Esophagus squamous epithelium (tissue), 5 donors: ENCODE measurements at regions not wholly inside any gene's neighbourhood (a gene's known extent, or its start where the extent isn't known, plus 50 kb on each side); places are given as distances from the start of the nearest gene placed in this dataset.

Source experiments
- DNase-seq: peaks from one replicate; lab custom pipeline; 2025; lab: John Stamatoyannopoulos, UW
- H3K27ac ChIP-seq, 4 donors: fragments of 200-600 bp; sonication (generic); one replicate each; pipeline ENCODE4 v1.5.1; 2016 to 2019; ENCODE audit warnings: mild to moderate bottlenecking in 1 of 4
- H3K27me3 ChIP-seq, 4 donors: fragments of 200-600 bp; sonication (generic); 1 replicate in 3 of 4; 2 replicates in 1 of 4; pipeline versions ENCODE4 v1.5.1 to v1.6.0; 2017 to 2021; ENCODE audit warnings: antibody characterized with exemption in 1 of 4
- H3K36me3 ChIP-seq, 3 donors: fragments of 200-600 bp; sonication (generic); one replicate each; pipeline ENCODE4 v1.5.1; 2016 to 2019
- H3K4me1 ChIP-seq, 3 donors: fragments of 200-600 bp; sonication (generic); one replicate each; pipeline ENCODE4 v1.5.1; 2017 to 2019
- H3K4me3 ChIP-seq, 4 donors: fragments of 200-600 bp; sonication (generic); 1 replicate in 3 of 4; 2 replicates in 1 of 4; pipeline ENCODE4 v1.5.1; 2016 to 2019; ENCODE audit warnings: mild to moderate bottlenecking in 2 of 4, moderate library complexity in 1 of 4
- H3K9me3 ChIP-seq, 3 donors: fragments of 200-600 bp; sonication (generic); one replicate each; pipeline ENCODE4 v1.5.1; 2016 to 2019
- POLR2A ChIP-seq, 4 donors: fragments of 450-650 bp; IDR thresholded peaks; one replicate each; pipeline ENCODE4 v1.6.1; 2017; ENCODE audit warnings: antibody characterized with exemption in 4 of 4, mild to moderate bottlenecking in 4 of 4, moderate library complexity in 3 of 4
- WGBS, 2 donors: methylation state at CpG; one replicate each; pipeline ENCODE4 v1.1.5; 2018; 5-methylcytosine and 5-hydroxymethylcytosine counted together
- intact Hi-C: fragments of 100-400 bp; cut with DNase I; formaldehyde crosslinking; loops from one replicate; pipeline ENCODE4 v1.15.0; 2022
- TF ChIP-seq, protein P1 (sequence below), 6 experiments: fragments of 450-650 bp in 4 of 6; fragments of 200-600 bp in 2 of 6; sonication (generic) in 2 of 6; IDR thresholded peaks; one replicate each; pipeline ENCODE4 v1.5.1; 2016 to 2019; ENCODE audit warnings: antibody characterized with exemption in 6 of 6, mild to moderate bottlenecking in 4 of 6, moderate library complexity in 4 of 6
- donor health status: DM: yes; HTN: yes; CAD: no.

GRCh38 chr13:80134346-80134745, 206.6 kb downstream of the SPRY2 start:
- peak overlapping the region in 2 of 4 donors; percentile 40 to 59 for H3K27ac ChIP-seq
- TF ChIP-seq, protein P1, sequence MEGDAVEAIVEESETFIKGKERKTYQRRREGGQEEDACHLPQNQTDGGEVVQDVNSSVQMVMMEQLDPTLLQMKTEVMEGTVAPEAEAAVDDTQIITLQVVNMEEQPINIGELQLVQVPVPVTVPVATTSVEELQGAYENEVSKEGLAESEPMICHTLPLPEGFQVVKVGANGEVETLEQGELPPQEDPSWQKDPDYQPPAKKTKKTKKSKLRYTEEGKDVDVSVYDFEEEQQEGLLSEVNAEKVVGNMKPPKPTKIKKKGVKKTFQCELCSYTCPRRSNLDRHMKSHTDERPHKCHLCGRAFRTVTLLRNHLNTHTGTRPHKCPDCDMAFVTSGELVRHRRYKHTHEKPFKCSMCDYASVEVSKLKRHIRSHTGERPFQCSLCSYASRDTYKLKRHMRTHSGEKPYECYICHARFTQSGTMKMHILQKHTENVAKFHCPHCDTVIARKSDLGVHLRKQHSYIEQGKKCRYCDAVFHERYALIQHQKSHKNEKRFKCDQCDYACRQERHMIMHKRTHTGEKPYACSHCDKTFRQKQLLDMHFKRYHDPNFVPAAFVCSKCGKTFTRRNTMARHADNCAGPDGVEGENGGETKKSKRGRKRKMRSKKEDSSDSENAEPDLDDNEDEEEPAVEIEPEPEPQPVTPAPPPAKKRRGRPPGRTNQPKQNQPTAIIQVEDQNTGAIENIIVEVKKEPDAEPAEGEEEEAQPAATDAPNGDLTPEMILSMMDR (IDR thresholded peaks at IDR 0.05): no peak
- no peak for TF ChIP-seq POLR2A (IDR thresholded peaks at IDR 0.05)
- H3K27me3 ChIP-seq: no peaks in the 10 kb centered on the region
- no peak overlapping the region for H3K4me3 ChIP-seq
- peaks cover 0 to 20% (median 0%) of the 10 kb centered on the region in 3 donors for H3K4me1 ChIP-seq
- H3K9me3 ChIP-seq: no peaks in the 10 kb centered on the region
- intact Hi-C loops: no loop called here
- WGBS, 2 donors: 64 to 71% methylated on average over 2 of the region's 2 CpGs
- no peaks in the 10 kb centered on the region for H3K36me3 ChIP-seq
- DNase-seq: no peak

DNA sequence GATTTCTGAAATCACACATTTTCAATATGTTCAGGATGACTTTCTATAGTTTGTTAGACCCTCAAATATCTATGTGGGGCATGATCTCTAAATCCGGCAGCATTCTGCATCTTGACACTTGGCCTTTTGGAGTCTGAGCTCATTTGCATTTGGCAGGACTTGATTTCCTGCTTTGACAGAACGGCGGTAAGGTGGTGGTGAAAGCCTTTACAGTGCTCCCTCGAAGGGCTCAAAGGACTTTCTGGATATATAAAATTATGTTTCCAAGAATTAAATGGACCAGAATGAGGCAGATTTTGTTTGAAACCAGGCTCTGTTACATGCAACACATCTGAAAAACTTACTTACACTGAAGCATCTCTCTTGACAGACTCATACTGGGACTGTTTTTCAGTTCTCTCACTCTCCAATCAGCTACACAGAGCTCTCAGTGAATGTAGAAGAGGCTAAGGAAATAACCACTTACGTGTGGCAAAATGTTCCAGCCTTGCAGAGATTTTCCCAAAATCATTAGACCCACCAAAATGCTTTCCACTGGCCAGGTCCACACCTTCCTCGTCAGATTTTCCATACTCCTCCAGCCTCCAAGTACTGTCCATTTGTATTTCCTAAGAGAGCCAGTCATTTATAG, 207.2 kb downstream of the SPRY2 start:
- Histone ChIP-seq H3K27ac (peak overlapping the region in 3 of 4 donors; percentile 40 to 75 (median 59)), H3K4me1 (peaks cover 0 to 20% (median 0%) of the 10 kb centered on the region in 3 donors), H3K27me3 (no peaks in the 10 kb centered on the region), H3K4me3 (peak overlapping the region in 1 of 4 donors; percentile 34), H3K9me3 (no peaks in the 10 kb centered on the region), H3K36me3 (no peaks in the 10 kb centered on the region)
- intact Hi-C loops: no loop called here
- no peak for TF ChIP-seq POLR2A (IDR thresholded peaks at IDR 0.05)
- TF ChIP-seq, protein P1 (IDR thresholded peaks at IDR 0.05): no peak
- DNase-seq: no peak
- 41 to 43% methylated on average over 6 of the region's 6 CpGs for WGBS, 2 donors

- Histone ChIP-seq H3K27ac (peak overlapping the region in 3 of 4 donors; percentile 40 to 75 (median 59)), H3K4me3 (peak overlapping the region in 2 of 4 donors; percentile 0 to 34), H3K4me1 (peaks cover 0 to 20% (median 0%) of the 10 kb centered on the region in 3 donors), H3K9me3 (no peaks in the 10 kb centered on the region), H3K36me3 (no peaks in the 10 kb centered on the region), H3K27me3 (no peaks in the 10 kb centered on the region)
- TF ChIP-seq, protein P1 (IDR thresholded peaks at IDR 0.05): no peak
- no peak for TF ChIP-seq POLR2A (IDR thresholded peaks at IDR 0.05)
- WGBS, 2 donors: 30 to 38% methylated on average over 9 to 11 of the region's 11 CpGs
- intact Hi-C loops: no loop called here
- no peak for DNase-seq
These were observed 208.0 kb downstream of the SPRY2 start for GRCh38 chr13:80132741-80133601.

DNA sequence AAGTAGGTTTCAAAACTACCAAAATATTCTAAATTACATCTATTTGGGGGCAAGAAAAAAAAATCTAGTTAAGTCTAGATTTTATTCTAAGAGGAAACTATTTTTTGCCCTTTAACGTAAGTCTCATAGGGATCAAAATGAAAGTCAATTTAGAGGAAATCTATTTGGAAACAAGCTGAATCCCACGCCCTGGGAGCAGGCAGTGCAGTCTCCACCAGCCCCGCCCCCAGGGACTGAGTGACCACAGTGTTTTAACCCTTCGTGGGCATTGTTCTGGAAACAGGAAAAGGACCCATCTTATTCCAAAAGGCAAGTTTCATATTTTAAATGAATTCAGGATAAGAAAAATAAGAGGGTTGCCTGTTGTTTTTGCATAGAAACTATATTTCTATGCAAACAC, 209.7 kb downstream of the SPRY2 start:
- TF ChIP-seq, protein P1 (IDR thresholded peaks at IDR 0.05): no peak
- no peak for TF ChIP-seq POLR2A (IDR thresholded peaks at IDR 0.05)
- Histone ChIP-seq H3K36me3 (no peaks in the 10 kb centered on the region), H3K4me1 (peaks cover 0 to 20% (median 0%) of the 10 kb centered on the region in 3 donors), H3K27ac (peak overlapping the region in 2 of 4 donors; percentile 40 to 49), H3K4me3 (peak overlapping the region in 3 of 4 donors; percentile 4 to 22 (median 21)), H3K9me3 (no peaks in the 10 kb centered on the region), H3K27me3 (no peaks in the 10 kb centered on the region)
- 29 to 32% methylated on average over 4 of the region's 4 CpGs for WGBS, 2 donors
- DNase-seq: no peak
- intact Hi-C loops: no loop called here
